CD8-positive, alpha-beta memory T cell (primary cell): ENCODE measurements at regions not wholly inside any gene's neighbourhood (a gene's known extent, or its start where the extent isn't known, plus 50 kb on each side); places are given as distances from the start of the nearest gene placed in this dataset.
"Not testable (repeated sequence)": the region's sequence is repeated elsewhere in the genome, so short reads cannot be mapped to it uniquely, and the experiment has no call there.

ENCODE experiments used
- CTCF ChIA-PET: fragments of 350-600 bp; sonication (Branson Sonifier 250); formaldehyde crosslinking; loops from one replicate; lab custom pipeline; 2021; ENCODE audit warnings: antibody characterized with exemption; lab: Charles Lee
- POLR2A ChIA-PET: fragments of 350-600 bp; sonication (Branson Sonifier 250); formaldehyde crosslinking; loops from one replicate; lab custom pipeline; 2021; ENCODE audit warnings: antibody characterized with exemption; lab: Charles Lee
- DNase-seq, 5 donors: peaks; one replicate each; pipeline versions ENCODE4 v3.0.0 to v3.0.0-alpha.2; 2020 to 2022; ENCODE audit warnings: mixed read lengths in 1 of 5
- H3K27ac ChIP-seq: one replicate; pipeline ENCODE4 v1.7.0; 2013; ENCODE audit warnings: low read depth, mild to moderate bottlenecking, low read length, moderate library complexity
- H3K27me3 ChIP-seq: 2 replicates; pipeline ENCODE4 v1.7.0; 2013; ENCODE audit warnings: low read length, mild to moderate bottlenecking; ENCODE audit not compliant: insufficient read depth, poor library complexity, severe bottlenecking
- H3K36me3 ChIP-seq: 2 replicates; pipeline ENCODE4 v1.7.0; 2013; ENCODE audit warnings: mild to moderate bottlenecking, low read length, moderate library complexity; ENCODE audit not compliant: insufficient read depth
- H3K4me1 ChIP-seq: 2 replicates; pipeline ENCODE4 v1.7.0; 2013; ENCODE audit warnings: mild to moderate bottlenecking, low read length, moderate library complexity; ENCODE audit not compliant: insufficient read depth
- H3K4me3 ChIP-seq: 2 replicates; pipeline ENCODE4 v1.7.0; 2013; ENCODE audit warnings: mild to moderate bottlenecking, low read length
- H3K9me3 ChIP-seq: 2 replicates; pipeline ENCODE4 v1.7.0; 2013; ENCODE audit warnings: mild to moderate bottlenecking, low read length
- H3K27ac Mint-ChIP-seq, 8 donors: one replicate each; pipeline ENCODE4 v1.8.0; 2020 to 2021; ENCODE audit warnings: mixed read lengths in 8 of 8, mild to moderate bottlenecking in 6 of 8, inconsistent platforms in 3 of 8, moderate library complexity in 3 of 8
- H3K27me3 Mint-ChIP-seq, 2 donors: one replicate each; pipeline ENCODE4 v1.8.0; 2020 to 2021; ENCODE audit warnings: mixed read lengths in 2 of 2, mild to moderate bottlenecking in 1 of 2, moderate library complexity in 1 of 2
- H3K36me3 Mint-ChIP-seq, 3 donors: one replicate each; pipeline ENCODE4 v1.8.0; 2020 to 2021; ENCODE audit warnings: mixed read lengths in 3 of 3, inconsistent platforms in 1 of 3, mild to moderate bottlenecking in 1 of 3
- H3K4me1 Mint-ChIP-seq, 3 donors: one replicate each; pipeline ENCODE4 v1.8.0; 2020 to 2021; ENCODE audit warnings: mixed read lengths in 3 of 3, inconsistent platforms in 1 of 3, mild to moderate bottlenecking in 1 of 3
- H3K4me3 Mint-ChIP-seq, 7 donors: one replicate each; pipeline ENCODE4 v1.8.0; 2020 to 2021; ENCODE audit warnings: mixed read lengths in 7 of 7, mild to moderate bottlenecking in 6 of 7, moderate library complexity in 4 of 7, inconsistent platforms in 2 of 7
- H3K9me3 Mint-ChIP-seq, 5 donors: one replicate each; pipeline ENCODE4 v1.8.0; 2020 to 2022; ENCODE audit warnings: mixed read lengths in 5 of 5, mild to moderate bottlenecking in 3 of 5, moderate library complexity in 2 of 5, inconsistent platforms in 1 of 5

GRCh38 chr5:92017776-92018175 lies 634.7 kb upstream of the ARRDC3 start:
- no peak for DNase-seq
- no peak overlapping the region for H3K27ac Mint-ChIP-seq

GRCh38 chr5:92011845-92012244 lies 628.7 kb upstream of the ARRDC3 start:
- H3K27ac Mint-ChIP-seq, POLR2A ChIA-PET, H3K4me3 Mint-ChIP-seq, H3K4me3 ChIP-seq, CTCF ChIA-PET, H3K27me3 Mint-ChIP-seq, DNase-seq, H3K27me3 ChIP-seq, H3K4me1 ChIP-seq, H3K4me1 Mint-ChIP-seq, H3K36me3 ChIP-seq, H3K9me3 ChIP-seq, H3K27ac ChIP-seq, H3K36me3 Mint-ChIP-seq: not testable (repeated sequence)
- H3K9me3 Mint-ChIP-seq: peaks cover 0 to 28% (median 4%) of the 10 kb centered on the region in 5 donors

More at GRCh38 chr5:92017776-92018175, 634.7 kb upstream of the ARRDC3 start:
- Histone ChIP-seq H3K4me1 (no peaks in the 10 kb centered on the region), H3K27me3 (no peaks in the 10 kb centered on the region), H3K27ac (no peak overlapping the region), H3K9me3 (no peaks in the 10 kb centered on the region), H3K36me3 (no peaks in the 10 kb centered on the region), H3K4me3 (no peak overlapping the region)
- Mint-ChIP-seq H3K36me3 (no peaks in the 10 kb centered on the region), H3K9me3 (peaks cover 0 to 5% (median 0%) of the 10 kb centered on the region in 5 donors), H3K27me3 (no peaks in the 10 kb centered on the region), H3K4me1 (no peaks in the 10 kb centered on the region), H3K4me3 (no peak overlapping the region)
- CTCF ChIA-PET: no interaction called here
- POLR2A ChIA-PET: no interaction called here

- POLR2A ChIA-PET: no interaction called here
- Mint-ChIP-seq H3K4me1 (no peaks in the 10 kb centered on the region), H3K27ac (no peak overlapping the region)
Observed at GRCh38 chr5:92003806-92004205, 620.7 kb upstream of the ARRDC3 start.

GRCh38 chr5:92002721-92003274 lies 619.7 kb upstream of the ARRDC3 start:
- no peaks in the 10 kb centered on the region for H3K27me3 ChIP-seq

More at GRCh38 chr5:92003806-92004205, 620.7 kb upstream of the ARRDC3 start:
- no peaks in the 10 kb centered on the region for H3K27me3 Mint-ChIP-seq
- no peaks in the 10 kb centered on the region for H3K27me3 ChIP-seq
- H3K36me3 Mint-ChIP-seq: no peaks in the 10 kb centered on the region
- DNase-seq: no peak
- H3K9me3 ChIP-seq: no peaks in the 10 kb centered on the region
- CTCF ChIA-PET: no interaction called here
- no peak overlapping the region for H3K27ac ChIP-seq
- H3K4me3 Mint-ChIP-seq: no peak overlapping the region
- no peak overlapping the region for H3K4me3 ChIP-seq
- H3K9me3 Mint-ChIP-seq: peaks cover 0 to 7% (median 5%) of the 10 kb centered on the region in 5 donors
- no peaks in the 10 kb centered on the region for H3K4me1 ChIP-seq
- no peaks in the 10 kb centered on the region for H3K36me3 ChIP-seq

GRCh38 chr5:91998774-91999173 lies 615.7 kb upstream of the ARRDC3 start:
- Mint-ChIP-seq H3K9me3 (peaks cover 0 to 12% (median 3%) of the 10 kb centered on the region in 5 donors), H3K36me3 (no peaks in the 10 kb centered on the region)

More at GRCh38 chr5:92002721-92003274, 619.7 kb upstream of the ARRDC3 start:
- no peak overlapping the region for H3K27ac Mint-ChIP-seq
- POLR2A ChIA-PET: no interaction called here
- Histone ChIP-seq H3K4me3 (no peak overlapping the region), H3K9me3 (no peaks in the 10 kb centered on the region), H3K36me3 (no peaks in the 10 kb centered on the region), H3K27ac (no peak overlapping the region), H3K4me1 (no peaks in the 10 kb centered on the region)
- no peak overlapping the region for H3K4me3 Mint-ChIP-seq
- H3K36me3 Mint-ChIP-seq: no peaks in the 10 kb centered on the region
- H3K27me3 Mint-ChIP-seq: no peaks in the 10 kb centered on the region
- peaks cover 0 to 6% (median 3%) of the 10 kb centered on the region in 5 donors for H3K9me3 Mint-ChIP-seq
- CTCF ChIA-PET: no interaction called here
- H3K4me1 Mint-ChIP-seq: no peaks in the 10 kb centered on the region
- no peak for DNase-seq

GRCh38 chr5:91983869-91984268 lies 600.8 kb upstream of the ARRDC3 start:
- peaks cover 0 to 27% (median 2%) of the 10 kb centered on the region in 5 donors for H3K9me3 Mint-ChIP-seq

More at GRCh38 chr5:91998774-91999173, 615.7 kb upstream of the ARRDC3 start:
- no peaks in the 10 kb centered on the region for H3K4me1 ChIP-seq
- ChIA-PET POLR2A (no interaction called here), CTCF (no interaction called here)
- no peak overlapping the region for H3K27ac ChIP-seq
- H3K4me3 ChIP-seq: no peak overlapping the region
- H3K9me3 ChIP-seq: no peaks in the 10 kb centered on the region
- H3K27me3 ChIP-seq: no peaks in the 10 kb centered on the region
- Mint-ChIP-seq H3K27ac (no peak overlapping the region), H3K4me3 (no peak overlapping the region), H3K27me3 (no peaks in the 10 kb centered on the region), H3K4me1 (no peaks in the 10 kb centered on the region)
- no peak for DNase-seq
- no peaks in the 10 kb centered on the region for H3K36me3 ChIP-seq

GRCh38 chr5:91978221-91978882 lies 595.2 kb upstream of the ARRDC3 start:
- POLR2A ChIA-PET: no interaction called here
- H3K4me3 Mint-ChIP-seq: no peak overlapping the region
- no peak overlapping the region for H3K4me3 ChIP-seq
- H3K36me3 Mint-ChIP-seq: peaks cover 0 to 3% (median 0%) of the 10 kb centered on the region in 3 donors
- H3K27me3 ChIP-seq: no peaks in the 10 kb centered on the region
- no peaks in the 10 kb centered on the region for H3K9me3 ChIP-seq
- no peak overlapping the region for H3K27ac ChIP-seq
- no peaks in the 10 kb centered on the region for H3K4me1 Mint-ChIP-seq
- no peak overlapping the region for H3K27ac Mint-ChIP-seq
- CTCF ChIA-PET: no interaction called here
- no peak for DNase-seq
- no peaks in the 10 kb centered on the region for H3K36me3 ChIP-seq
- no peaks in the 10 kb centered on the region for H3K27me3 Mint-ChIP-seq
- H3K4me1 ChIP-seq: no peaks in the 10 kb centered on the region
- H3K9me3 Mint-ChIP-seq: peaks cover 0 to 21% (median 0%) of the 10 kb centered on the region in 5 donors

More at GRCh38 chr5:91983869-91984268, 600.8 kb upstream of the ARRDC3 start:
- Mint-ChIP-seq H3K4me1 (no peaks in the 10 kb centered on the region), H3K4me3 (no peak overlapping the region), H3K36me3 (peaks cover 0 to 3% (median 0%) of the 10 kb centered on the region in 3 donors), H3K27me3 (no peaks in the 10 kb centered on the region), H3K27ac (no peak overlapping the region)
- H3K4me1 ChIP-seq: no peaks in the 10 kb centered on the region
- no peak overlapping the region for H3K27ac ChIP-seq
- no peaks in the 10 kb centered on the region for H3K27me3 ChIP-seq
- ChIA-PET POLR2A (no interaction called here), CTCF (no interaction called here)
- no peaks in the 10 kb centered on the region for H3K36me3 ChIP-seq
- no peak for DNase-seq
- no peak overlapping the region for H3K4me3 ChIP-seq
- no peaks in the 10 kb centered on the region for H3K9me3 ChIP-seq

GRCh38 chr5:91977579-91977978 lies 594.5 kb upstream of the ARRDC3 start:
- no peak overlapping the region for H3K4me3 ChIP-seq
- no peak overlapping the region for H3K27ac ChIP-seq
- H3K36me3 ChIP-seq: no peaks in the 10 kb centered on the region
- ChIA-PET POLR2A (no interaction called here), CTCF (no interaction called here)
- Mint-ChIP-seq H3K4me1 (no peaks in the 10 kb centered on the region), H3K27me3 (no peaks in the 10 kb centered on the region), H3K27ac (no peak overlapping the region), H3K9me3 (peaks cover 0 to 21% (median 0%) of the 10 kb centered on the region in 5 donors), H3K4me3 (no peak overlapping the region), H3K36me3 (peaks cover 0 to 3% (median 0%) of the 10 kb centered on the region in 3 donors)
- no peaks in the 10 kb centered on the region for H3K27me3 ChIP-seq
- DNase-seq: no peak
- no peaks in the 10 kb centered on the region for H3K4me1 ChIP-seq
- H3K9me3 ChIP-seq: no peaks in the 10 kb centered on the region
